GM12891 (cell line): ENCODE measurements at regions not wholly inside any gene's neighbourhood (a gene's known extent, or its start where the extent isn't known, plus 50 kb on each side); places are given as distances from the start of the nearest gene placed in this dataset.

Experiments
- DNase-seq: peaks from one replicate; pipeline ENCODE4 v3.0.0; 2011; ENCODE audit warnings: low spot score; ENCODE audit not compliant: insufficient read length
- FAIRE-seq: peaks from 2 replicates; lab custom pipeline; 2011; peaks lifted over from hg19 to GRCh38; lab: Jason Lieb, UNC
- PAX5 ChIP-seq: IDR thresholded peaks from 2 replicates; pipeline ENCODE4 v1.6.1; 2011; ENCODE audit warnings: low read length, moderate library complexity, mild to moderate bottlenecking; ENCODE audit not compliant: insufficient read depth, severe bottlenecking
- POLR2A ChIP-seq: IDR thresholded peaks from 2 replicates; pipeline ENCODE4 v1.6.1; 2011; ENCODE audit warnings: low read depth, low read length, control low read depth
- POLR2AphosphoS5 ChIP-seq: IDR thresholded peaks from 2 replicates; pipeline ENCODE4 v1.6.1; 2011; ENCODE audit warnings: low read depth, low read length, control low read depth
- POU2F2 ChIP-seq: IDR thresholded peaks from 2 replicates; pipeline ENCODE4 v1.6.1; 2011; ENCODE audit warnings: low read depth, mild to moderate bottlenecking, control low read depth, low read length, moderate library complexity
- SPI1 ChIP-seq: IDR thresholded peaks from 2 replicates; pipeline ENCODE4 v1.6.1; 2011; ENCODE audit warnings: low read depth, low read length, control low read depth
- TAF1 ChIP-seq: IDR thresholded peaks from 2 replicates; pipeline ENCODE4 v1.6.1; 2011; ENCODE audit warnings: low read depth, low read length, control low read depth

DNA sequence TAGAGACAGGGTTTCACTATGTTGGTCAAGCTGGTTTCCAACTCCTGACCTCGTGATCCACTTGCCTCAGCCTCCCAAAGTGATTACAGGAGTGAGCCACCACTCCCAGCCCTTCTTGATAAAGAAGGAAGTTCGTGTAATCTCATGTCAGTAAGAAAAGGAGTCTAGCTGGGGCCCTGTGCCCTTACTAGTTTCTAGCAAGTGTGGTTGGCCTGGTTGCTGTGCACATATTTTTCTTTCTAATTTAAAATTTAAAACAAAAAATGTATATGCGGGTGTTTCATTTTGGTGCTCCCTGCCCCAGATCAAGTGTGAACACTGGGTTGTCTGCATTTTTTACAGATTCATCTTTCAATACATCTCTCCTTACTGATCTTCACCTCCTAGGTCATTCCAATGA is 770.8 kb upstream of the TENM4 start:
- FAIRE-seq (no peak), DNase-seq (no peak)
- no peak for TF ChIP-seq POU2F2

DNA sequence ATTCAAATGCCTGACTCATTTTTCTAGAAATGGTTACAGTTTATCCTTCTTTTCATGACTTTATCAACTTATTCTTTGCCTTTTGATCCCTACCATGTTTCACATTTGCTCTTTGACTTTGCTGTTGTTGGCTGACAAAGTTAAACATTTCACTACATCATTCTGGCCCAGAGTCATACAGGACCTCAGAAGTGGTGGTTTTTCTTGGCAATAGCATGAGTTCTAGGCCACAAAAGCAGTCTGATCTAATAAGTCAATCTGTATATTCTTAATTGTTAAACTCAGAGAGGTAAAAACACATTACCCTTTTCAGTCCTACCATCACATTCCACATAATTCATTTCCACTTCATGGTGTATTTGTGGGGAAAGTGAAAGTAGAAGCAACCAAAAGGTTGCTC is 763.2 kb upstream of the TENM4 start:
- no peak for FAIRE-seq
- DNase-seq, result no peak
- TF ChIP-seq POU2F2 (no peak), PAX5 (no peak), POLR2A (no peak), TAF1 (no peak), POLR2AphosphoS5 (no peak), SPI1 (no peak)

DNA sequence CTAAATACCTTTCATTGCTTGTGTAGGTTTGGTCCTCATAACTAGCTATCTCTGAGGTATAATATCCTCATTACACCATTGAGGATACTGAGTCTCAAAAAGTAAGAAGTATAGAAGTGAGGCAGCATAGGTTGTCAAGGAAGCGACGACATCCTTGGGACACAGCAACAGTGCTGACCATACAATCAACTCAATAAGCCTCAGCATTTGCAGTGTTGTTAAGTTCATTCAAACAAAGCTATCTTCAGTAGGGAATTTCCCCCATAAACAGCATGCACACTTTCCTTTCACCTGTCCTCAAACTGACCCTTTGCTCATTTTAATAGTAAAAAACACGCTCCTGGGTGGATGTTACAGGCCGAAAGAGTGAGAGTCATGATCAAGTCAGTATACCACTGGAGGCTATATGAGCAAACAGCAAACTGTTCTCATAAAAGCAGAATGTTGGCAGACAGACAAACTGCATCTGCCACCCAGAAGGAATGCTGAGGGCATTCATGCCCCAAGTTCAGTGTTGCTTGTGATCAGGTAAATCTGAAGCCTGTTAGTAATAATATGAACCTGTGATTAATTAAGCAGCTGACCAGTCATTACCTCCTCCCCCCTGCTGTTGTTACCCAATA is 756.2 kb upstream of the TENM4 start:
- TF ChIP-seq POU2F2 (no peak), POLR2A (no peak), TAF1 (no peak), POLR2AphosphoS5 (no peak), PAX5 (no peak), SPI1 (no peak)
- FAIRE-seq (no peak), DNase-seq (no peak)

DNA sequence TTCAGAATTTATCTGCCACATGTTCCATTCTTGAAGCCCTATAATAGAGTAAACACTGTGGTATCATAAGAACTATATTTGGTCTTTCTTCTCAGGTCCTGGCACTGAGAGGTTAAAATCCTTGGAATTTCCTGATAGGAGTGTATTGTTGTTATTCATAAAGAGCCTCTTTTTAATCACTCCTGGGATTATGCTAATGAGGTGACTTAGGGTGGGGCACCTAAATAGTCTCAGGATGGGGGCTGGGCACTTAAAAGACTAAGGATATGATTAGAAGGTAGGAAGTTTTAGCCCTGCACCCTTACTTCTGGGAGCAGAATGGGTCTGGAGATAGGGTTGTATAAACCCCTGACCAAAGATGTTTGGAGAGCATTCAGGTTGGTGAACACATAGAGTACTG is 755.2 kb upstream of the TENM4 start:
- FAIRE-seq, result no peak
- DNase-seq, result no peak
- no peak for TF ChIP-seq POU2F2
- TF ChIP-seq PAX5, result no peak
- TF ChIP-seq TAF1, result no peak
- TF ChIP-seq SPI1, result no peak
- TF ChIP-seq POLR2AphosphoS5, result no peak
- TF ChIP-seq POLR2A, result no peak

DNA sequence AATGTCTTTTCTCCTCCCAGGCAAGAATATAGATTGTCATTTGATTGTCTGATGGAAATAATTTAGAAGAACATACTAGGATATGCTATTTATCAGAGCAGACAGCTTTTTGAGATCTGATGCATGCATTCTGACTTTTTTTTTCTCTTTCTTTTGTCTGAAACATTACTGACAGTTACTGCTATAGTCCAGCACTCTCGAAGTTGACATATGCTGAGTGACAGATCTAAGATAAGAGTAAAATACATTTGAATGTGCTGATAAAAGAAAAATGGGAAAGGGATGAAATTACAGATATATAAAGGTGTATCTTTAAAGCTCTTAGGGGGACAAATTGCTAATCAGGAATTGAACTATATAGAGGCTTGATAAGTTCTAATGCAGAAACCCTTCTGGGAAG is 753.8 kb upstream of the TENM4 start:
- DNase-seq, result no peak
- no peak for FAIRE-seq
- TF ChIP-seq POLR2AphosphoS5, result no peak
- TF ChIP-seq POLR2A, result no peak
- TF ChIP-seq SPI1, result no peak
- no peak for TF ChIP-seq PAX5
- TF ChIP-seq POU2F2, result no peak
- no peak for TF ChIP-seq TAF1

DNA sequence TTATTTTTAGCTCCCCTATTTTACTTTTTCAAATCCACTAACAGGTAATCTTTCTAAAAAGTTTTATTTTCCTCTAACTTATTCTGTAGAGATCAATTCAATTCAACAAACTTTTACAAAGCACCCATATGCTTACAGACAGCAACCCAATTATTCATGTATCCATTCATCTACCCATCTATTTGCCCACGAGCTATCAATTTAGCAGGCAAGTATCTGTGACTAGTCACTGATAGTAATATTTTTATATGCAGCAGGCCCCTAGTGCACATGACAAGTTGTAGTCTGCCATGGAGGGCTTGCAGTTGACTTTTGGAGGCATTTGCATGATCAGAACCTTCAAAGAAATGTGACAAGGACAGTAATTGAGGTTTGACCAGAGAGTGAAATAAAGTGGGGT is 753.2 kb upstream of the TENM4 start:
- no peak for FAIRE-seq

DNA sequence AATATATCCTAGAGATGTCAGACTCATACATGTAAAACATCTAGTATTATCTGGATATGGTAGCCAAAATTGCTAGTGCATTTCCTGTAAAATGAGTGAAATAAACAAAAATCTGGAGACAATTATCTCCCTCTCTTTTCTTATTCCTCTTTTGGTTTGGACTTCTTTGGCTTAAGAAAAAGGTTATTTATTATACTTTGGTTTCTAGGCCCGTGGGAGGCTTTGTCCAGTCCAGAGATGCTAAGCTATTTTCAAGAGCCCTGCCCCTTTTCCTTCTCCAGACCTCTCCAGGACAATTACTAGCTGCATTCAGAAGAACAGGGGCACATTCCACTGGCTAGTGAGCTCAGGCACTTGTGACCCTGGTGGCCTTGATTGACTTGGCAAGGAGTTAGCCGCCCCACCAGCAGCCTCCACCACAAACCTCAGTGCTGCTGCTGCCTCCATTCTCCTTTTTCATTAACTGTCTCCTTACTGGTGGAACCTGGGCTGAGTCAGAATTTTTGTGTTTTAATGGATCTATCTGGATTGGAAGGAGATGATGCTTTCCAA is 747.3 kb upstream of the TENM4 start:
- TF ChIP-seq POLR2AphosphoS5 (no peak), TAF1 (no peak), PAX5 (no peak), SPI1 (no peak), POLR2A (no peak), POU2F2 (no peak)
- no peak for FAIRE-seq
- DNase-seq, result no peak

More for the DNA sequence above, 753.2 kb upstream of the TENM4 start:
- TF ChIP-seq POLR2A, result no peak
- TF ChIP-seq TAF1, result no peak
- TF ChIP-seq PAX5, result no peak
- no peak for TF ChIP-seq SPI1
- no peak for TF ChIP-seq POU2F2
- no peak for TF ChIP-seq POLR2AphosphoS5
- no peak for DNase-seq

DNA sequence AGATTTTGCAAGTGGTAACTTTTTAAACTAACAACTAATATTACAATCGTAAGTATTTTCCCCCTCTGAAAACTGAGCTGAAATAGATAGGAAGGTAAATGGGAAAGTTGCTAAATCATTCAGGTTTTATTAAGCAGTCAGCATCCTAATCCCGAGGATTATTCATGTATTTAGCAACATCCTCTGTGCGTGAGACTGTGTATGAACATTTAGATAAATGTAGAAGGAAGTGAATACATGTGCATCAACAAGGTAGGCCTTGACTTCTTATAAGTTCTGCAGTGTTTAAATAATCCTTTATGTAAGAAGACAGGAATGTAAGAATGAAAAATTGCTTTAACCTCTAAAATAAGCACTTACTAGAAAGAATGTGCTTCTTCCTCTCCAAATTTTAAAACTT is 745.9 kb upstream of the TENM4 start:
- FAIRE-seq (no peak), DNase-seq (no peak)
- TF ChIP-seq POLR2AphosphoS5, result no peak
- TF ChIP-seq POU2F2, result no peak
- TF ChIP-seq PAX5, result no peak
- TF ChIP-seq POLR2A, result no peak
- no peak for TF ChIP-seq SPI1

DNA sequence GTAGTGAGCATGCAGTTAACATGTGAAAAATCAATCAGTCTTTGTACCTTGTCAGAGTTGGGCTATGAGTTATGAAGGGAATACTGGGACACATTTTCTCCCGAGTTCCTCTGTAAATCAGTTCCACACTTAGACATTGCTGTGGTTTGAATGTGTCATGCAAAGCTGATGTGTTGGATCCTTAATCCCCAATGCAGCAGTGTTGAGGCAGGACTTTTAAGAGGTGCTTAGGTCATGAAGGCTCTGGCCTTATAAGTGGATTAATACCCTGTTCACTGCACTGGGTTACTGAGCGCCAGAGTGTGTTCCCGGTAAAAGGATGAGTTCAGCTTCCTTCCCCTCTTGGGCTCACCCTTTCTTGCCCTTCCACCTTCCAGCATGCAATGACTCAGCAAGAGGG is 742.1 kb upstream of the TENM4 start:
- no peak for DNase-seq
- no peak for FAIRE-seq
- no peak for TF ChIP-seq SPI1
- no peak for TF ChIP-seq POLR2A
- no peak for TF ChIP-seq TAF1
- no peak for TF ChIP-seq PAX5
- no peak for TF ChIP-seq POU2F2
- TF ChIP-seq POLR2AphosphoS5, result no peak

DNA sequence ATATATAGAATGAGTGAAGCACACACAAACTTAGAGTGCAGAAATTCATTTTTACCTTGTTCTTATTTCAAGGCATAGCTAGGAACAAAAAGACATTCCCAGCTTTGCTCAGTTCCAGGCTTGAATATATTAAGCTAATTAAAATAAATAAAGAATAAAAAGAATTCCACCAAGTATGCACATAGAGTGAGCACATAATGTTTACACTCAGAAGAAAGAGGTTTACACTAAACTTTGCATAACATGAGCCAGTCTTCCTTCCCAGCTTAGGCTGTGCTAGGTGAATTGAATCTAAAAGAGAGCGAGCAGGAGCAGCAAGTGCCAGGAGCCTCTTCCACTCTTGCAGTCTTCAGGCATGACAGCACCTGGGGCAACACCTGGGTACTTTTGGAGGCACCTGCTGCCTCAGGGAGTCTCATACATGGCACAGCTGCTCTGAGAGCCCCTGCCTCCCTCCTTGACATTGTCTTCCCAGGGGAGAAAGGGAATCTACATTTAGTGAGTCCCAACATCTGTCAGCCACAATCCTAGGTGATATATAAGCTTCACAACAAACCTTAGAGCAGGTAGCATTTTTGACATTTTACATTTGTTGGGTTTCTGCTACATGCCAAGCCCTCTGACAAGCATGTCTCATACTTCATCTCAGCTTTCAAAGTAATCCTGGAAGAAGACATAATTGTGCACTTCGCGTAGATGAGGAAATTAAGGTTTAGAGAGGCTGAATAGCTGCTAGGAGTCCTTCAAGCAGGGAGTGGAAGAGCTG is 732.7 kb upstream of the TENM4 start:
- FAIRE-seq (no peak), DNase-seq (no peak)
- no peak for TF ChIP-seq TAF1

DNA sequence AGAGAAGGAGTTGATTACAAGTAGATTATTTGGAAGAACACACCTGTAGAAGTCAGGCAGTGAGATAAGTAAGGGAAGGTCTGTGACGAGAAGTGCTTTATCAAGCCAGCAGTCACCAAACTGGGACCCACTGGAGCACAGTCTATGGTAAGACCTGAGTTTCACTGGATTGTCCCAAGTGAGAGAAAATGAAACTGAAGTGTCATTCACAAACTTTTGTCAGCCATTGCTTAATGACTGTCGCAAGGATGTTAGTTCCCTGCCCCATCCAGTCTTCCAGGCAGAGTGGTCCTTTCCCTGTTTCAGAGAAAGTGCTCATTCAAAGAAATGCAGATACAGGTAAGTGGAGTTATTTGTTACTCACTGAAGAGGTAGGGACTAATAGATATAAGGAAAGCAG is 728.0 kb upstream of the TENM4 start:
- no peak for FAIRE-seq
- no peak for DNase-seq
- TF ChIP-seq SPI1 (no peak), POLR2AphosphoS5 (no peak), TAF1 (no peak), POU2F2 (no peak), PAX5 (no peak)
